Epithelial cell of proximal tubule (primary cell): ENCODE measurements at regions not wholly inside any gene's neighbourhood (a gene's known extent, or its start where the extent isn't known, plus 50 kb on each side); places are given as distances from the start of the nearest gene placed in this dataset.

ENCODE experiments used
- DNase-seq: peaks from one replicate; pipeline ENCODE4 v3.0.0-alpha.2; 2011; ENCODE audit warnings: low read depth
- H3K4me3 ChIP-seq: 2 replicates; pipeline ENCODE4 v1.5.1; 2011; ENCODE audit warnings: low read depth, mild to moderate bottlenecking, low read length
- CTCF ChIP-seq: conservative IDR thresholded peaks from 2 replicates; pipeline ENCODE4 v1.5.1; 2012; ENCODE audit warnings: low read depth, mild to moderate bottlenecking, low read length

GRCh38 chr13:58472483-58472882 lies 840.9 kb downstream of the PCDH17 start:
- no peak for DNase-seq
- H3K4me3 ChIP-seq: no peak overlapping the region
- TF ChIP-seq CTCF: no peak

GRCh38 chr13:58474581-58474980 lies 843.0 kb downstream of the PCDH17 start:
- H3K4me3 ChIP-seq: no peak overlapping the region
- TF ChIP-seq CTCF: no peak
- DNase-seq: no peak

GRCh38 chr13:58476206-58476918 lies 844.8 kb downstream of the PCDH17 start:
- no peak overlapping the region for H3K4me3 ChIP-seq
- TF ChIP-seq CTCF: no peak
- no peak for DNase-seq

DNA sequence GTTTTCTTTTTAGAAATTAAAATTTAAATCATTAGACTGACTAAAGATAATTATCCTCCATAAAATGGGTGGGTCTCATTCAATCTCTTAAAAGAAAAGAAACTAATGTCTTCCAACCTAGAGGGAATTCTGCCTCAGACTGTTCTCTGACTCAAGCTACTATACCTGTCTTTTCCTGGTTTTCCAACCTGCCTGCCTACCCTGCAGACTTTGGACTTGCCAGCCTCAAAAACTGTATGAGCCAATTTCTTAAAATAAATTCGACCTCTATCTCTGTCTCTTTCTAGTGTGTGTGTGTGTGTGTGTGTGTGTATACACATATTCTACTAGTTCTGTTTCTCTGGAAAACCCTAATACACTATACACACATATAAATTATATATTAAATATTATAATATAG lies 847.3 kb downstream of the PCDH17 start:
- no peak for DNase-seq
- H3K4me3 ChIP-seq: no peak overlapping the region
- no peak for TF ChIP-seq CTCF

DNA sequence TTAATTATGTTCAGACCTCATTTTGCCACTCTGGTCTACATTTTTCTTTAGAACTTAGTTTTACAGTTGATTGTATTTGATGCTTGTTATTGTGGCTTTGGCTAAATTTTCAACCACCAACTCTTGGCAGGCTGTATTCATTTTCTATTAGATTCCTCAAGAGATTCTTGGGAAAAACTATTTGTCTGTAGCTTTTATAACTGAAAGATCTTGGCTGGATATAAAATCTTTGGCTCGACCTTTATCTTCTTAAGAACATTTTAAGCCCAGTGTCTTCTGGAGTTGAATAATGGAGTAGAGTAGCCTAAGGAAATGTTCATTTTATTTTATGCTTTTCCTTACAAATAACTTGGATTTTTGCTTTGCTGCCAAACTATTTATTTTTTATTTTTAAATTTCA lies 848.5 kb downstream of the PCDH17 start:
- no peak for DNase-seq
- no peak for TF ChIP-seq CTCF
- no peak overlapping the region for H3K4me3 ChIP-seq

DNA sequence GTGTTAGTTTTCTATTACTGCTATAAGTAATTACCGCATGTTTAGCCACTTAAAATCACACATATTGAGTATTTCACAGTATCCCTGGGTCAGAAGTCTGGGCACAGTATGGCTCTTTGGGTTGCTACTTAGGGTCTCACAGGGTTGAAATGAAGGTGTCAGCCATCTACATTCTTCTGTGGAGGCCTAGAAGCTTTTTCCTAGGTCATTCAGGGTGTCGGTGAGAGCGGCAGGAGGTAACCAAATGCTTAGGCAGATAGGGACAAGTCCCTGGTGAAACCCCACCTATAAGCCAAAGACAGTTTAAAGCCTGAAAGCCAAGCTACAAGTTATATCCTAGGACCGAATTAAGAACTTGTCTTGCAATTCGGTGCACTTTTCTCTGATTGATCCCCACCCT lies 856.7 kb downstream of the PCDH17 start:
- no peak for DNase-seq
- no peak for TF ChIP-seq CTCF

GRCh38 chr13:58495668-58496067 lies 864.1 kb downstream of the PCDH17 start:
- no peak for TF ChIP-seq CTCF
- no peak for DNase-seq
- H3K4me3 ChIP-seq: no peak overlapping the region

More for the DNA sequence above, 856.7 kb downstream of the PCDH17 start:
- no peak overlapping the region for H3K4me3 ChIP-seq
